Endothelial cell of umbilical vein (primary cell): ENCODE measurements at regions not wholly inside any gene's neighbourhood (a gene's known extent, or its start where the extent isn't known, plus 50 kb on each side); places are given as distances from the start of the nearest gene placed in this dataset.

ENCODE experiments used
- BruUV-seq: library from RNA; stranded (reverse); fragments of 400-500 nt; replicated peaks from 2 replicates; lab custom pipeline; 2021; lab: Mats Ljungman, UMichigan
- CTCF ChIA-PET: fragments of 300-600, 350-600 bp; sonication (Branson Sonifier 250); formaldehyde crosslinking; loops from one replicate; lab custom pipeline; 2021; ENCODE audit warnings: antibody characterized with exemption, inconsistent platforms; lab: Charles Lee
- POLR2A ChIA-PET: fragments of 300-600, 350-600 bp; sonication (Branson Sonifier 250); formaldehyde crosslinking; loops from one replicate; lab custom pipeline; 2021; ENCODE audit warnings: antibody characterized with exemption, inconsistent platforms; lab: Charles Lee
- DNase-seq: peaks from one replicate; pipeline ENCODE4 v3.0.0-alpha.2; 2011; ENCODE audit warnings: low read depth, low spot score
- FAIRE-seq: peaks from 2 replicates; lab custom pipeline; 2011; peaks lifted over from hg19 to GRCh38; lab: Jason Lieb, UNC
- H2AFZ ChIP-seq: 2 replicates; pipeline ENCODE4 v1.6.0; 2012; ENCODE audit warnings: low read depth, low read length, control low read depth, inconsistent platforms
- H3K27ac ChIP-seq: 2 replicates; pipeline ENCODE4 v1.5.1; 2011; ENCODE audit warnings: low read depth, mild to moderate bottlenecking, control low read depth, low read length, moderate library complexity; ENCODE audit not compliant: insufficient read depth
- H3K27me3 ChIP-seq, 2 experiments: 2 replicates each; pipeline versions ENCODE4 v1.6.0 to v1.6.1; 2011; ENCODE audit warnings: low read length in 2 of 2, mixed read lengths in 1 of 2; ENCODE audit not compliant: control insufficient read depth in 2 of 2, insufficient read depth in 2 of 2
- H3K36me3 ChIP-seq, 2 experiments: 2 replicates in 1 of 2; 3 replicates in 1 of 2; pipeline ENCODE4 v1.5.1; 2011; ENCODE audit warnings: low read length in 2 of 2, mild to moderate bottlenecking in 1 of 2, moderate library complexity in 1 of 2; ENCODE audit not compliant: control insufficient read depth in 2 of 2, insufficient read depth in 2 of 2; ENCODE audit errors: extremely low read depth in 1 of 2
- H3K4me1 ChIP-seq: 3 replicates; pipeline ENCODE4 v1.5.1; 2011; ENCODE audit warnings: mild to moderate bottlenecking, low read length; ENCODE audit not compliant: control insufficient read depth, insufficient read depth; ENCODE audit errors: extremely low read depth
- H3K4me2 ChIP-seq: 2 replicates; pipeline ENCODE4 v1.6.1; 2011; ENCODE audit warnings: low read length, control low read depth, mixed read lengths; ENCODE audit not compliant: insufficient read depth
- H3K4me3 ChIP-seq, 3 experiments: fragments of 200-600 bp in 1 of 3; sonication (generic), shearing (Covaris generic) in 1 of 3; replicated peaks in 1 of 3; 2 replicates each; pipeline ENCODE4 v1.5.1; 2011 to 2016; ENCODE audit warnings: control low read depth in 3 of 3, low read length in 3 of 3, mild to moderate bottlenecking in 2 of 3, inconsistent platforms in 1 of 3, low read depth in 1 of 3, moderate library complexity in 1 of 3; ENCODE audit not compliant: insufficient read depth in 1 of 3
- H3K79me2 ChIP-seq: 2 replicates; pipeline ENCODE4 v1.6.0; 2012; ENCODE audit warnings: low read length, inconsistent platforms; ENCODE audit not compliant: control insufficient read depth, insufficient read depth
- H3K9ac ChIP-seq: replicated peaks from 2 replicates; pipeline ENCODE3; 2011; ENCODE audit warnings: low read length, control low read depth; ENCODE audit not compliant: insufficient read depth; ENCODE audit errors: extremely low read depth
- H3K9me1 ChIP-seq: replicated peaks from 3 replicates; pipeline ENCODE4 v1.6.0; 2011; ENCODE audit warnings: mild to moderate bottlenecking, low read length; ENCODE audit not compliant: control insufficient read depth, insufficient read depth; ENCODE audit errors: extremely low read depth
- H3K9me3 ChIP-seq: replicated peaks from 2 replicates; pipeline ENCODE4 v1.5.1; 2012; ENCODE audit warnings: low read length, inconsistent platforms; ENCODE audit not compliant: control insufficient read depth, insufficient read depth
- H4K20me1 ChIP-seq: replicated peaks from 2 replicates; pipeline ENCODE3; 2011; ENCODE audit warnings: mild to moderate bottlenecking, low read length; ENCODE audit not compliant: control insufficient read depth, insufficient read depth; ENCODE audit errors: extremely low read depth
- CTCF ChIP-seq, 2 donors: IDR thresholded peaks; 1 replicate in 1 of 2; 2 replicates in 1 of 2; pipeline ENCODE4 v1.5.1; 2011; ENCODE audit warnings: low read length in 2 of 2, mild to moderate bottlenecking in 2 of 2, moderate library complexity in 2 of 2, control low read depth in 1 of 2, inconsistent platforms in 1 of 2, low read depth in 1 of 2; ENCODE audit not compliant: insufficient read depth in 1 of 2; ENCODE audit errors: extremely low read depth in 1 of 2
- EZH2 ChIP-seq: IDR thresholded peaks from 2 replicates; pipeline ENCODE4 v1.6.1; 2012; ENCODE audit warnings: borderline replicate concordance, low read depth, mild to moderate bottlenecking, moderate library complexity, low read length, inconsistent platforms; ENCODE audit not compliant: severe bottlenecking
- FOS ChIP-seq: IDR thresholded peaks from 2 replicates; pipeline ENCODE4 v1.6.1; 2011; ENCODE audit warnings: mild to moderate bottlenecking, low read length, moderate library complexity, borderline replicate concordance; ENCODE audit not compliant: insufficient read depth
- GATA2 ChIP-seq: IDR thresholded peaks from 2 replicates; pipeline ENCODE4 v1.7.0; 2011; ENCODE audit warnings: low read depth, mild to moderate bottlenecking, moderate library complexity, mixed read lengths, low read length; ENCODE audit not compliant: insufficient read length, insufficient read depth
- JUN ChIP-seq: IDR thresholded peaks from 2 replicates; pipeline ENCODE4 v1.6.1; 2011; ENCODE audit warnings: borderline replicate concordance, low read depth; ENCODE audit not compliant: insufficient read length, insufficient read depth
- MAX ChIP-seq: IDR thresholded peaks from 2 replicates; pipeline ENCODE4 v1.6.1; 2011; ENCODE audit not compliant: insufficient read depth, insufficient read length
- MYC ChIP-seq: IDR thresholded peaks from one replicate; pipeline ENCODE4 v1.6.1; 2011; ENCODE audit warnings: mild to moderate bottlenecking, low read depth, low read length
- POLR2A ChIP-seq: IDR thresholded peaks from 2 replicates; pipeline ENCODE4 v1.6.1; 2012; ENCODE audit warnings: low read depth, mild to moderate bottlenecking, control low read depth, low read length
- POLR2AphosphoS5 ChIP-seq: IDR thresholded peaks from 2 replicates; pipeline ENCODE4 v1.6.1; 2012; ENCODE audit warnings: low read depth, mild to moderate bottlenecking, control low read depth, low read length, moderate library complexity; ENCODE audit not compliant: insufficient read depth
- dilution Hi-C: fragments of 300-500 bp; cut with MboI; formaldehyde crosslinking; loops from one replicate; pipeline ENCODE4 v1.15.0; 2019; ENCODE audit warnings: low sequenced_read_pairs; ENCODE audit not compliant: extremely low pct_ligation_motif_present
- intact Hi-C: fragments of 100-400 bp; cut with micrococcal nuclease; formaldehyde crosslinking; loops from one replicate; pipeline ENCODE4 v1.10.0; 2022

- Histone ChIP-seq H3K9me1 (no peaks in the 10 kb centered on the region), H3K79me2 (no peaks in the 10 kb centered on the region), H3K4me2 (no peak overlapping the region), H2AFZ (no peak overlapping the region), H3K27ac (no peak overlapping the region), H3K4me1 (no peaks in the 10 kb centered on the region), H3K9ac (no peak overlapping the region), H4K20me1 (no peaks in the 10 kb centered on the region), H3K9me3 (no peaks in the 10 kb centered on the region), H3K36me3 (no peaks in the 10 kb centered on the region), H3K27me3 (peaks cover 0 to 2% of the 10 kb centered on the region in 2 experiments), H3K4me3 (no peak overlapping the region)
- no peak for FAIRE-seq
- dilution Hi-C loops (no loop called here), intact Hi-C loops (no loop called here)
- no TSS peak for BruUV-seq
- TF ChIP-seq POLR2A, result no peak
- TF ChIP-seq MYC, result no peak
- no peak for TF ChIP-seq POLR2AphosphoS5
- TF ChIP-seq MAX, result no peak
- no peak for TF ChIP-seq EZH2
- no peak for TF ChIP-seq JUN
- TF ChIP-seq GATA2, result no peak
- TF ChIP-seq FOS, result no peak
- TF ChIP-seq CTCF (IDR thresholded peaks at IDR 0.05; ENCODE audit: extremely low read depth in 1 of 2, insufficient read depth in 1 of 2, low read depth in 1 of 2, low read length in 2 of 2), result no peak
- CTCF ChIA-PET, result interaction anchor here (0.7 to 0.8 kb wide), 2 partner anchors 76 to 83 kb away, joined by 3 read pairs; no protein-coding TSS in a partner anchor
- no peak for DNase-seq
- POLR2A ChIA-PET, result no interaction called here
Measured at GRCh38 chr11:122025757-122026156, 90.3 kb downstream of the BLID start.
